HepG2 (cell line): ENCODE measurements at regions not wholly inside any gene's neighbourhood (a gene's known extent, or its start where the extent isn't known, plus 50 kb on each side); places are given as distances from the start of the nearest gene placed in this dataset.

Experiments
- ATAC-seq: fragments of 200-7000 bp; cut with Tn5 transposase; 3 replicates; pipeline ENCODE4 v1.9.1; 2020; ENCODE audit warnings: mild to moderate bottlenecking, moderate library complexity
- BruUV-seq: library from RNA; stranded (reverse); fragments of 400-500 nt; replicated peaks from 2 replicates; lab custom pipeline; 2021; lab: Mats Ljungman, UMichigan
- CTCF ChIA-PET: fragments of 300-600 bp; formaldehyde crosslinking; extraction: SDS; loops from one replicate; lab custom pipeline; 2021; ENCODE audit warnings: low total read pairs, inconsistent platforms, low intra/inter-chr PET ratio; lab: Yijun Ruan, JAX
- POLR2A ChIA-PET: fragments of 350-600 bp; sonication (Branson Sonifier 250); formaldehyde crosslinking; loops from one replicate; lab custom pipeline; 2020; ENCODE audit warnings: antibody characterized with exemption, inconsistent platforms; lab: Yijun Ruan, JAX
- DNase-seq: peaks from one replicate; pipeline ENCODE4 v3.0.0-alpha.2; 2015; ENCODE audit warnings: low spot score
- FAIRE-seq: peaks from 3 replicates; lab custom pipeline; 2011; peaks lifted over from hg19 to GRCh38; lab: Jason Lieb, UNC
- H2AFZ ChIP-seq: one replicate; pipeline ENCODE4 v1.6.1; 2011; ENCODE audit warnings: low read length, inconsistent platforms
- H3K27ac ChIP-seq: fragments of 300-600 bp; 3 replicates; pipeline ENCODE4 v1.8.0; 2011; ENCODE audit warnings: mixed run types, mild to moderate bottlenecking, mixed read lengths, low read length, inconsistent platforms; ENCODE audit not compliant: insufficient read depth; ENCODE audit errors: extremely low read length
- H3K27me3 ChIP-seq, 2 experiments: fragments of 200-600 bp in 1 of 2; 2 replicates in 1 of 2; 3 replicates in 1 of 2; pipeline versions ENCODE4 v1.6.0 to v1.8.0; 2011; ENCODE audit warnings: low read length in 2 of 2, mild to moderate bottlenecking in 2 of 2, moderate library complexity in 2 of 2, inconsistent platforms in 1 of 2; ENCODE audit not compliant: insufficient read depth in 2 of 2, control insufficient read depth in 1 of 2
- H3K36me3 ChIP-seq, 2 experiments: fragments of 200-600 bp in 1 of 2; replicated peaks in 1 of 2; 2 replicates in 1 of 2; 3 replicates in 1 of 2; pipeline versions ENCODE4 v1.5.1 to v1.8.0; 2011; ENCODE audit warnings: low read length in 2 of 2, inconsistent platforms in 1 of 2; ENCODE audit not compliant: insufficient read depth in 2 of 2, control insufficient read depth in 1 of 2
- H3K4me1 ChIP-seq: 2 replicates; pipeline ENCODE4 v1.5.1; 2012; ENCODE audit warnings: low read length, inconsistent platforms; ENCODE audit not compliant: insufficient read depth
- H3K4me2 ChIP-seq: 2 replicates; pipeline ENCODE4 v1.6.0; 2011; ENCODE audit warnings: low read depth, low read length, inconsistent platforms
- H3K4me3 ChIP-seq, 3 experiments: fragments of 200-600 bp in 1 of 3; sonication (generic), shearing (Covaris generic) in 1 of 3; replicated peaks in 1 of 3; 2 replicates each; pipeline ENCODE4 v1.5.1; 2011 to 2016; ENCODE audit warnings: low read length in 3 of 3, inconsistent platforms in 2 of 3, low read depth in 2 of 3, mild to moderate bottlenecking in 2 of 3, control low read depth in 1 of 3, mixed read lengths in 1 of 3; ENCODE audit not compliant: insufficient read depth in 1 of 3
- H3K79me2 ChIP-seq: one replicate; pipeline ENCODE4 v1.6.1; 2011; ENCODE audit warnings: low read length, inconsistent platforms; ENCODE audit not compliant: insufficient read depth
- H3K9ac ChIP-seq: 2 replicates; pipeline ENCODE4 v1.6.0; 2011; ENCODE audit warnings: mild to moderate bottlenecking, low read depth, low read length, inconsistent platforms; ENCODE audit not compliant: insufficient read depth
- H3K9me3 ChIP-seq: 2 replicates; pipeline ENCODE4 v1.5.1; 2012; ENCODE audit warnings: mild to moderate bottlenecking, low read length
- H4K20me1 ChIP-seq: 2 replicates; pipeline ENCODE4 v1.6.0; 2011; ENCODE audit warnings: inconsistent platforms, mild to moderate bottlenecking, low read length, moderate library complexity; ENCODE audit not compliant: insufficient read depth
- BCLAF1 ChIP-seq: fragments of 450-650 bp; IDR thresholded peaks from 2 replicates; pipeline ENCODE4 v1.6.1; 2017; ENCODE audit warnings: mild to moderate bottlenecking
- HIVEP1 ChIP-seq: sonication (generic); formaldehyde crosslinking; IDR thresholded peaks from 2 replicates; pipeline ENCODE4 v1.4.0; 2020; ENCODE audit warnings: mild to moderate bottlenecking, missing genetic modification reagents
- MYNN ChIP-seq: sonication (generic); formaldehyde crosslinking; IDR thresholded peaks from 2 replicates; pipeline ENCODE4 v1.4.0; 2020; ENCODE audit warnings: mild to moderate bottlenecking, low read depth, missing genetic modification reagents
- REXO4 ChIP-seq: sonication (generic); formaldehyde crosslinking; IDR thresholded peaks from 2 replicates; pipeline ENCODE4 v1.8.0; 2022; ENCODE audit warnings: missing genetic modification reagents, mild to moderate bottlenecking, borderline replicate concordance
- SAFB2 ChIP-seq: sonication (generic); formaldehyde crosslinking; IDR thresholded peaks from 2 replicates; pipeline ENCODE4 v1.5.1; 2020; ENCODE audit warnings: missing genetic modification reagents, low read depth, mild to moderate bottlenecking, borderline replicate concordance
- SALL2 ChIP-seq: sonication (generic); formaldehyde crosslinking; IDR thresholded peaks from 2 replicates; pipeline ENCODE4 v1.8.1; 2023; ENCODE audit warnings: mild to moderate bottlenecking, missing genetic modification reagents, inconsistent platforms
- ZNF510 ChIP-seq: sonication (generic); formaldehyde crosslinking; IDR thresholded peaks from 2 replicates; pipeline ENCODE4 v1.4.0; 2020; ENCODE audit warnings: low read depth, mild to moderate bottlenecking, missing genetic modification reagents
- ZSCAN21 ChIP-seq: sonication (generic); formaldehyde crosslinking; IDR thresholded peaks from 2 replicates; pipeline ENCODE4 v1.8.0; 2022; ENCODE audit warnings: mild to moderate bottlenecking, missing genetic modification reagents, moderate library complexity, borderline replicate concordance
- WGBS: methylation state at CpG from one replicate; pipeline ENCODE4 v1.1.6; 2017; ENCODE audit warnings: low lambda C conversion rate; 5-methylcytosine and 5-hydroxymethylcytosine counted together
- in situ Hi-C: cut with HindIII; loops from 2 replicates; pipeline ENCODE4 v1.10.0; 2017; ENCODE audit warnings: low pct_unique_long_range_greater_than_20kb; ENCODE audit not compliant: extremely low pct_ligation_motif_present
- intact Hi-C: fragments of 100-400 bp; cut with micrococcal nuclease; formaldehyde crosslinking; loops from one replicate; pipeline ENCODE4 v1.10.0; 2022; ENCODE audit not compliant: unreplicated experiment
- TF ChIP-seq, protein P1 (sequence below): sonication (generic); formaldehyde crosslinking; IDR thresholded peaks from 2 replicates; pipeline ENCODE4 v1.5.0; 2020; ENCODE audit warnings: mild to moderate bottlenecking, missing genetic modification reagents
- TF ChIP-seq, protein P2 (sequence below): sonication (generic); formaldehyde crosslinking; IDR thresholded peaks from 2 replicates; pipeline ENCODE4 v1.8.1; 2023; ENCODE audit warnings: mild to moderate bottlenecking, moderate library complexity, missing genetic modification reagents

DNA sequence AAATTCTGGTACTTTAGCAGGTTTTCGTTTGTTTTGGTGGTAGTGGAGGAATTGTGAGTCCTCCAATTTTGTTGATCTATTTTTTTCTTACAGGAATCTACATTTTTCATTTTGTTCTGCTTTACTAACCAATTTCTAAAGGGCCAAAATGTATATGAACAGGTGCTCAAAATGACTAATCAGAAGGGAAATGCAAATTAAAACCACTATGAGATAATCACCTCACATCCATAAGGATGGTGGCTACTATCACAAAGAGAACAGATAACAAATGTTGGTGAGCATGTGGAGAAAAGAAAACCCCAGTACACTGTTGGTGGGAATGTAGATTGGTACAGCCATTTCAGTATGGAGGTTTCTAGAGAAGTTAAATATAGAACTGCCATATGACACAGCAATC lies 134.2 kb downstream of the LMO4 start:
- H4K20me1 ChIP-seq: no peaks in the 10 kb centered on the region
- H2AFZ ChIP-seq: no peak overlapping the region
- BruUV-seq: no TSS peak
- no peak overlapping the region for H3K27ac ChIP-seq
- ChIA-PET POLR2A (no interaction called here), CTCF (no interaction called here)
- no peak overlapping the region for H3K9ac ChIP-seq
- no peak for FAIRE-seq
- H3K36me3 ChIP-seq: no peaks in the 10 kb centered on the region
- in situ Hi-C loops (no loop called here), intact Hi-C loops (no loop called here)
- TF ChIP-seq MYNN (no peak), SAFB2 (no peak), SALL2 (CRISPR knock-in tag) (no peak), ZSCAN21 (CRISPR knock-in tag) (no peak), REXO4 (CRISPR knock-in tag) (no peak), ZNF510 (CRISPR knock-in tag) (no peak), HIVEP1 (no peak), BCLAF1 (no peak)
- TF ChIP-seq, protein P1, sequence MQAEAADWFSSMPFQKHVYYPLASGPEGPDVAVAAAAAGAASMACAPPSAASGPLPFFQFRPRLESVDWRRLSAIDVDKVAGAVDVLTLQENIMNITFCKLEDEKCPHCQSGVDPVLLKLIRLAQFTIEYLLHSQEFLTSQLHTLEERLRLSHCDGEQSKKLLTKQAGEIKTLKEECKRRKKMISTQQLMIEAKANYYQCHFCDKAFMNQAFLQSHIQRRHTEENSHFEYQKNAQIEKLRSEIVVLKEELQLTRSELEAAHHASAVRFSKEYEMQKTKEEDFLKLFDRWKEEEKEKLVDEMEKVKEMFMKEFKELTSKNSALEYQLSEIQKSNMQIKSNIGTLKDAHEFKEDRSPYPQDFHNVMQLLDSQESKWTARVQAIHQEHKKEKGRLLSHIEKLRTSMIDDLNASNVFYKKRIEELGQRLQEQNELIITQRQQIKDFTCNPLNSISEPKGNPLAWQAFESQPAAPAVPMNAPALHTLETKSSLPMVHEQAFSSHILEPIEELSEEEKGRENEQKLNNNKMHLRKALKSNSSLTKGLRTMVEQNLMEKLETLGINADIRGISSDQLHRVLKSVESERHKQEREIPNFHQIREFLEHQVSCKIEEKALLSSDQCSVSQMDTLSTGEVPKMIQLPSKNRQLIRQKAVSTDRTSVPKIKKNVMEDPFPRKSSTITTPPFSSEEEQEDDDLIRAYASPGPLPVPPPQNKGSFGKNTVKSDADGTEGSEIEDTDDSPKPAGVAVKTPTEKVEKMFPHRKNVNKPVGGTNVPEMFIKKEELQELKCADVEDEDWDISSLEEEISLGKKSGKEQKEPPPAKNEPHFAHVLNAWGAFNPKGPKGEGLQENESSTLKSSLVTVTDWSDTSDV (CRISPR knock-in tag): no peak
- TF ChIP-seq, protein P2, sequence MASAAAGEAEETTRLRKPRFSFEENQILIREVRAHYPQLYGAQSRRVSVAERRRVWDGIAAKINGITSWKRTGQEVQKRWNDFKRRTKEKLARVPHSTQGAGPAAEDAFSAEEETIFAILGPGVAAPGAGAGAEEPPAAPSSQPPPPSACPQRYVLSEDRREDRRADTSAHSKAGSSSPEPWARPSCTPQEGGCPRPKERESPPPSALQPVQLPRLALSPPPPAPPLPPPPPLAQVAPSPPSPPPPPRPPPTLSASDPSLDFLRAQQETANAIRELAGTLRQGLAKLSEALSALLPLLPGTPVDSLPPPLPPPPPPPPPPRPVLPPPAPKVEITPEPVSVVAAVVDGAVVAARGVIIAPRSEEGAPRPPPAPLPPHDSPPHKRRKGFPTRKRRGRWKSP: no peak
- H3K79me2 ChIP-seq: no peaks in the 10 kb centered on the region
- no peaks in the 10 kb centered on the region; a peak in 1 of 5 replicates for H3K27me3 ChIP-seq
- H3K4me3 ChIP-seq: no peak overlapping the region
- H3K4me1 ChIP-seq: no peaks in the 10 kb centered on the region
- no peaks in the 10 kb centered on the region for H3K9me3 ChIP-seq
- H3K4me2 ChIP-seq: no peak overlapping the region
- WGBS: 0% methylated on average over 1 of the region's 1 CpG
- no peak for DNase-seq
- no peak for ATAC-seq
